K562 (cell line): ENCODE measurements at regions not wholly inside any gene's neighbourhood (a gene's known extent, or its start where the extent isn't known, plus 50 kb on each side); places are given as distances from the start of the nearest gene placed in this dataset.

Experiments
- ATAC-seq: fragments of 200-7000 bp; cut with Tn5 transposase; 3 replicates; pipeline ENCODE4 v1.9.1; 2020; ENCODE audit warnings: moderate library complexity
- BruUV-seq: library from RNA; stranded (reverse); fragments of 400-500 nt; replicated peaks from 2 replicates; lab custom pipeline; 2021; lab: Mats Ljungman, UMichigan
- CTCF ChIA-PET: fragments of 300-600 bp; formaldehyde crosslinking; extraction: SDS; loops from one replicate; lab custom pipeline; 2021; ENCODE audit warnings: low intra/inter-chr PET ratio; lab: Yijun Ruan, JAX
- POLR2A ChIA-PET: fragments of 300-600, 350-650 bp; sonication (Branson Sonifier 250); formaldehyde crosslinking; extraction: SDS; loops from one replicate; lab custom pipeline; 2021; ENCODE audit warnings: antibody characterized with exemption, inconsistent platforms; lab: Yijun Ruan, JAX
- DNase-seq, 4 experiments: peaks; one replicate each; pipeline versions ENCODE4 v3.0.0 to v3.0.0-alpha.2; 2011 to 2018; ENCODE audit warnings: low spot score in 3 of 4, mixed read lengths in 3 of 4; ENCODE audit errors: extremely low read depth in 1 of 4
- FAIRE-seq: peaks from 2 replicates; lab custom pipeline; 2011; peaks lifted over from hg19 to GRCh38; lab: Jason Lieb, UNC
- H2AFZ ChIP-seq: 2 replicates; pipeline ENCODE4 v1.6.0; 2011; ENCODE audit warnings: low read depth, low read length, control low read depth, inconsistent platforms
- H3K27ac ChIP-seq: fragments of 200-600 bp; 3 replicates; pipeline ENCODE4 v1.8.0; 2011; ENCODE audit warnings: low read depth, mild to moderate bottlenecking, control low read depth, inconsistent platforms, low read length, moderate library complexity, mixed read lengths; ENCODE audit errors: extremely low read depth
- H3K27me3 ChIP-seq, 2 experiments: fragments of 300-600 bp in 1 of 2; 2 replicates in 1 of 2; 3 replicates in 1 of 2; pipeline versions ENCODE4 v1.6.0 to v1.8.0; 2011; ENCODE audit warnings: inconsistent platforms in 2 of 2, low read length in 2 of 2, mild to moderate bottlenecking in 1 of 2, mixed read lengths in 1 of 2, moderate library complexity in 1 of 2; ENCODE audit not compliant: control insufficient read depth in 2 of 2, insufficient read depth in 2 of 2
- H3K36me3 ChIP-seq: fragments of 300-600 bp; 3 replicates; pipeline ENCODE4 v1.8.0; 2011; ENCODE audit warnings: mild to moderate bottlenecking, low read length, inconsistent platforms; ENCODE audit not compliant: control insufficient read depth, insufficient read depth
- H3K4me1 ChIP-seq, 2 experiments: fragments of 200-600 bp in 1 of 2; replicated peaks in 1 of 2; 2 replicates in 1 of 2; 3 replicates in 1 of 2; pipeline versions ENCODE4 v1.5.1 to v1.8.0; 2011; ENCODE audit warnings: inconsistent platforms in 2 of 2, low read length in 2 of 2, mild to moderate bottlenecking in 1 of 2, mixed read lengths in 1 of 2, moderate library complexity in 1 of 2; ENCODE audit not compliant: control insufficient read depth in 2 of 2, insufficient read depth in 2 of 2
- H3K4me2 ChIP-seq: 2 replicates; pipeline ENCODE4 v1.6.1; 2011; ENCODE audit warnings: low read length, control low read depth, inconsistent platforms, mixed read lengths; ENCODE audit not compliant: insufficient read depth
- H3K4me3 ChIP-seq: fragments of 200-600 bp; sonication (generic), shearing (Covaris generic); 2 replicates; pipeline ENCODE4 v1.5.1; 2016; ENCODE audit warnings: control low read depth, inconsistent platforms
- H3K79me2 ChIP-seq: fragments of 200-600 bp; 3 replicates; pipeline ENCODE4 v1.8.0; 2011; ENCODE audit warnings: low read length, inconsistent platforms; ENCODE audit not compliant: control insufficient read depth, insufficient read depth
- H3K9ac ChIP-seq, 2 experiments: 2 replicates each; pipeline versions ENCODE4 v1.6.0 to v1.6.1; 2011; ENCODE audit warnings: low read depth in 2 of 2, low read length in 2 of 2, control low read depth in 1 of 2, inconsistent platforms in 1 of 2, mild to moderate bottlenecking in 1 of 2, mixed read lengths in 1 of 2; ENCODE audit not compliant: insufficient read depth in 1 of 2
- H3K9me1 ChIP-seq: one replicate; pipeline ENCODE4 v1.6.0; 2011; ENCODE audit warnings: inconsistent platforms, mild to moderate bottlenecking, low read length, moderate library complexity; ENCODE audit not compliant: control insufficient read depth, insufficient read depth
- H3K9me3 ChIP-seq: replicated peaks from 2 replicates; pipeline ENCODE4 v1.5.1; 2011; ENCODE audit warnings: low read depth, low read length, inconsistent platforms; ENCODE audit not compliant: control insufficient read depth, insufficient read depth
- H4K20me1 ChIP-seq: replicated peaks from 2 replicates; pipeline ENCODE4 v1.6.1; 2011; ENCODE audit warnings: low read length, inconsistent platforms, mixed read lengths; ENCODE audit not compliant: control insufficient read depth, insufficient read depth
- GATAD2A ChIP-seq: fragments of 450-650 bp; IDR thresholded peaks from 2 replicates; pipeline ENCODE4 v1.6.1; 2017
- HOXB6 ChIP-seq: fragments of 250-450 bp; sonication (Bioruptor Pico); IDR thresholded peaks from 2 replicates; pipeline ENCODE4 v1.5.1; 2022; ENCODE audit warnings: mild to moderate bottlenecking, borderline replicate concordance
- NCOA6 ChIP-seq: fragments of 450-650 bp; IDR thresholded peaks from 2 replicates; pipeline ENCODE4 v1.6.1; 2017; ENCODE audit warnings: mild to moderate bottlenecking
- NONO ChIP-seq, 2 experiments: fragments of 200-400 bp in 1 of 2; fragments of 450-650 bp in 1 of 2; formaldehyde crosslinking in 1 of 2; IDR thresholded peaks; 2 replicates each; pipeline ENCODE4 v1.6.1; 2017; ENCODE audit warnings: low read depth in 2 of 2, mild to moderate bottlenecking in 2 of 2, moderate library complexity in 2 of 2, low read length in 1 of 2
- RFX7 ChIP-seq: fragments of 250-450 bp; sonication (Bioruptor Pico); IDR thresholded peaks from 2 replicates; pipeline ENCODE4 v1.5.1; 2021; ENCODE audit warnings: mild to moderate bottlenecking
- ZNF140 ChIP-seq: fragments of 250-450 bp; sonication (Bioruptor Pico); IDR thresholded peaks from 2 replicates; pipeline ENCODE4 v1.8.0; 2021; ENCODE audit warnings: moderate library complexity, mild to moderate bottlenecking, inconsistent platforms
- ZNF143 ChIP-seq: sonication (generic); formaldehyde crosslinking; IDR thresholded peaks from 2 replicates; pipeline ENCODE4 v1.9.0; 2022; ENCODE audit warnings: mild to moderate bottlenecking, missing genetic modification reagents
- ZNF253 ChIP-seq: fragments of 250-450 bp; sonication (Bioruptor Pico); conservative IDR thresholded peaks from 2 replicates; pipeline ENCODE4 v1.6.1; 2021; ENCODE audit warnings: mild to moderate bottlenecking
- ZNF316 ChIP-seq: fragments of 450-650 bp; IDR thresholded peaks from 2 replicates; pipeline ENCODE4 v1.6.1; 2016
- ZNF408 ChIP-seq: fragments of 250-450 bp; sonication (Bioruptor Pico); IDR thresholded peaks from 2 replicates; pipeline ENCODE4 v1.4.0; 2020; ENCODE audit warnings: low read depth, mild to moderate bottlenecking, moderate library complexity
- ZNF561 ChIP-seq: fragments of 450-650 bp; formaldehyde crosslinking; conservative IDR thresholded peaks from 2 replicates; pipeline ENCODE4 v1.4.0; 2020; ENCODE audit warnings: mild to moderate bottlenecking, moderate library complexity
- WGBS: fragments of 100-300 bp; shearing (Covaris generic); methylation state at CpG from one replicate; pipeline ENCODE4 v1.1.6; 2016; ENCODE audit warnings: low coverage, mixed read lengths; ENCODE audit not compliant: insufficient coverage; ENCODE audit errors: missing lambda C conversion rate; 5-methylcytosine and 5-hydroxymethylcytosine counted together
- in situ Hi-C: fragments of 300-500 bp; cut with MboI; formaldehyde crosslinking; loops from 4 replicates; pipeline ENCODE4 v1.15.0; 2018; ENCODE audit warnings: inconsistent platforms, mixed read lengths
- intact Hi-C: fragments of 100-400 bp; cut with micrococcal nuclease; formaldehyde crosslinking; loops from 2 replicates; pipeline ENCODE4 v1.14.2; 2022
- TF ChIP-seq, protein P1 (sequence below): fragments of 150-350 bp; IDR thresholded peaks from 2 replicates; pipeline ENCODE4 v1.6.1; 2014; ENCODE audit warnings: low read depth, mild to moderate bottlenecking, low read length, borderline replicate concordance
- TF ChIP-seq, protein P2 (sequence below): IDR thresholded peaks from 2 replicates; pipeline ENCODE4 v1.6.1; 2016; ENCODE audit warnings: missing genetic modification characterization, missing compliant biosample characterization

DNA sequence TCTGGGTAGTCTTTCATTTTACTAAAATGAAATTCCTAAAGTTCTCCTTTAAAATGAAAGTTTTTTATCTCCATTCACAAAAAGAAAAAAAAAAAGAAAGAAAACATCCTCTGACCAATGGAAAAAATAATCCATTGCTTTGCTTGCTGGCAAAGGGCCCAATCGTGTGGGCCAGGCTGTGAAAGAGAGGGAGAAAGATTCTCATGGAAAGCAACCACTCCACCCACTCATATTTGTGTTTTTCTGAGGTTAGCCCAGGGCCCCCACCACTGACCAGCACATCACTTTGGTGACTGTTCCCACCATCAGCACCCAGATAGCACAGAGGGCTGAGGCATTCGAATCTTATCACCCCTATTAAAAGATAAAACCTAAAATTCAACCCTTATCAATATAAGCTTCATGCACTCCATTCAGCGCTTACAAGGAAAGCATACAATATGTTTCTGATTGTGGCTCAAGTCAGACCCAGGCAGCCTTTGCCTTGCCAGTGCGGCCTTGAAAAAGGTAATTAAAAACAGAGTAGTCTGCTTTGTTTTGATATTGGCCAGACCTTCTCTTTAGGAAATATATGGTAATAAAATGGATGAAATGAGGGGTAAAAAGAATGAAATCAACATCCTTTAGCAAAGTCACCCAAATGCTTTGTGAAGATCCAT is 192.8 kb downstream of the ETS1 start:
- ChIA-PET CTCF (no interaction called here), POLR2A (no interaction called here)
- TF ChIP-seq HOXB6 (CRISPR knock-in tag) (no peak), ZNF143 (CRISPR knock-in tag) (no peak), NONO (IDR thresholded peaks at IDR 0.05; ENCODE audit: low read depth in 2 of 2, low read length in 1 of 2) (no peak), GATAD2A (no peak), ZNF140 (no peak), ZNF253 (CRISPR knock-in tag) (no peak), NCOA6 (no peak)
- H3K4me2 ChIP-seq = no peak overlapping the region
- H3K9me1 ChIP-seq = no peaks in the 10 kb centered on the region
- intact Hi-C loops (no loop called here), in situ Hi-C loops (no loop called here)
- no peaks in the 10 kb centered on the region for H3K4me1 ChIP-seq
- no peak for FAIRE-seq
- WGBS = 5% methylated on average over 4 of the region's 4 CpGs
- H3K27ac ChIP-seq = no peak overlapping the region
- no peaks in the 10 kb centered on the region for H3K79me2 ChIP-seq
- no peak for ATAC-seq
- H2AFZ ChIP-seq = no peak overlapping the region
- DNase-seq = no peak
- no peak overlapping the region for H3K4me3 ChIP-seq
- BruUV-seq = no TSS peak
- no peaks in the 10 kb centered on the region for H3K9me3 ChIP-seq
- H3K36me3 ChIP-seq = no peaks in the 10 kb centered on the region
- no peaks in the 10 kb centered on the region for H4K20me1 ChIP-seq
- H3K9ac ChIP-seq = no peak overlapping the region
- H3K27me3 ChIP-seq = no peaks in the 10 kb centered on the region

DNA sequence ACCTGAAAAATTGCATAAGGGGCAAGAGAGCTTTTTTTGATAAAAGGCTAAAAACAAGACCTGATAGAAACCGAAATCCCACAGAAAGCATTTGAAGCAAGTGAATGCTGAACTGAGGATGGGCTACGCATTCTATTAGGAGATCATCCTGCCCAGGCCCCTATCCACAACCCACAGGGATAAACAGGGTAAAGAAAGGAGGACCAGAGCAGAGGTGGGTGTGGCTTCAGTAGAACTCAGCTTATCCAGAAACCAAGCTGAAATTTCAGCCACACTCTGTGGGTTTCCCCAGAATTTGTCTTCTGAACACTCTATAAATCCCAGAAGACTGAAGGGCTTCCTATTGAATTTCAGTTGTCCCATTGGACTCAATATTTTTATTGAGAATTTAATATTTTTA is 195.1 kb downstream of the ETS1 start:
- CTCF ChIA-PET = no interaction called here
- no peak overlapping the region for H3K27ac ChIP-seq
- no peaks in the 10 kb centered on the region for H3K79me2 ChIP-seq
- intact Hi-C loops (no loop called here), in situ Hi-C loops (no loop called here)
- H3K36me3 ChIP-seq = no peaks in the 10 kb centered on the region
- POLR2A ChIA-PET = interaction anchor here (0.7 kb wide), 1 partner anchor 354 kb away, joined by 3 read pairs; no protein-coding TSS in a partner anchor
- no peak overlapping the region for H2AFZ ChIP-seq
- FAIRE-seq = no peak
- no peaks in the 10 kb centered on the region for H4K20me1 ChIP-seq
- H3K4me3 ChIP-seq = no peak overlapping the region
- H3K27me3 ChIP-seq = no peaks in the 10 kb centered on the region
- no peak for DNase-seq
- 0% methylated on average over 2 of the region's 2 CpGs for WGBS
- no peaks in the 10 kb centered on the region for H3K9me3 ChIP-seq
- no peak overlapping the region for H3K4me2 ChIP-seq
- BruUV-seq = no TSS peak
- no peaks in the 10 kb centered on the region for H3K9me1 ChIP-seq
- ATAC-seq = no peak
- H3K4me1 ChIP-seq = no peaks in the 10 kb centered on the region
- no peak overlapping the region for H3K9ac ChIP-seq
- TF ChIP-seq ZNF561 (CRISPR knock-in tag) = no peak
- TF ChIP-seq, protein P1, sequence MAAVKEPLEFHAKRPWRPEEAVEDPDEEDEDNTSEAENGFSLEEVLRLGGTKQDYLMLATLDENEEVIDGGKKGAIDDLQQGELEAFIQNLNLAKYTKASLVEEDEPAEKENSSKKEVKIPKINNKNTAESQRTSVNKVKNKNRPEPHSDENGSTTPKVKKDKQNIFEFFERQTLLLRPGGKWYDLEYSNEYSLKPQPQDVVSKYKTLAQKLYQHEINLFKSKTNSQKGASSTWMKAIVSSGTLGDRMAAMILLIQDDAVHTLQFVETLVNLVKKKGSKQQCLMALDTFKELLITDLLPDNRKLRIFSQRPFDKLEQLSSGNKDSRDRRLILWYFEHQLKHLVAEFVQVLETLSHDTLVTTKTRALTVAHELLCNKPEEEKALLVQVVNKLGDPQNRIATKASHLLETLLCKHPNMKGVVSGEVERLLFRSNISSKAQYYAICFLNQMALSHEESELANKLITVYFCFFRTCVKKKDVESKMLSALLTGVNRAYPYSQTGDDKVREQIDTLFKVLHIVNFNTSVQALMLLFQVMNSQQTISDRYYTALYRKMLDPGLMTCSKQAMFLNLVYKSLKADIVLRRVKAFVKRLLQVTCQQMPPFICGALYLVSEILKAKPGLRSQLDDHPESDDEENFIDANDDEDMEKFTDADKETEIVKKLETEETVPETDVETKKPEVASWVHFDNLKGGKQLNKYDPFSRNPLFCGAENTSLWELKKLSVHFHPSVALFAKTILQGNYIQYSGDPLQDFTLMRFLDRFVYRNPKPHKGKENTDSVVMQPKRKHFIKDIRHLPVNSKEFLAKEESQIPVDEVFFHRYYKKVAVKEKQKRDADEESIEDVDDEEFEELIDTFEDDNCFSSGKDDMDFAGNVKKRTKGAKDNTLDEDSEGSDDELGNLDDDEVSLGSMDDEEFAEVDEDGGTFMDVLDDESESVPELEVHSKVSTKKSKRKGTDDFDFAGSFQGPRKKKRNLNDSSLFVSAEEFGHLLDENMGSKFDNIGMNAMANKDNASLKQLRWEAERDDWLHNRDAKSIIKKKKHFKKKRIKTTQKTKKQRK = no peak
- TF ChIP-seq ZNF408 (CRISPR knock-in tag) = no peak
- TF ChIP-seq, protein P2, sequence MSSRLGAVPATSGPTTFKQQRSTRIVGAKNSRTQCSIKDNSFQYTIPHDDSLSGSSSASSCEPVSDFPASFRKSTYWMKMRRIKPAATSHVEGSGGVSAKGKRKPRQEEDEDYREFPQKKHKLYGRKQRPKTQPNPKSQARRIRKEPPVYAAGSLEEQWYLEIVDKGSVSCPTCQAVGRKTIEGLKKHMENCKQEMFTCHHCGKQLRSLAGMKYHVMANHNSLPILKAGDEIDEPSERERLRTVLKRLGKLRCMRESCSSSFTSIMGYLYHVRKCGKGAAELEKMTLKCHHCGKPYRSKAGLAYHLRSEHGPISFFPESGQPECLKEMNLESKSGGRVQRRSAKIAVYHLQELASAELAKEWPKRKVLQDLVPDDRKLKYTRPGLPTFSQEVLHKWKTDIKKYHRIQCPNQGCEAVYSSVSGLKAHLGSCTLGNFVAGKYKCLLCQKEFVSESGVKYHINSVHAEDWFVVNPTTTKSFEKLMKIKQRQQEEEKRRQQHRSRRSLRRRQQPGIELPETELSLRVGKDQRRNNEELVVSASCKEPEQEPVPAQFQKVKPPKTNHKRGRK (tag) = no peak
- no peak for TF ChIP-seq RFX7
- no peak for TF ChIP-seq ZNF316
